ENCODE measurements at regions not wholly inside any gene's neighbourhood (a gene's known extent, or its start where the extent isn't known, plus 50 kb on each side); places are given as distances from the start of the nearest gene placed in this dataset.
A peak's percentile ranks its signal among the peaks of the same experiment; 100 is the strongest.
"Not testable (repeated sequence)": the region's sequence is repeated elsewhere in the genome, so short reads cannot be mapped to it uniquely, and the experiment has no call there.

- no peak for DNase-seq (ENCODE audit: low spot score)
Observed at GRCh38 chr20:48139262-48140041, 354.2 kb upstream of the SULF2 start.

- no peak for DNase-seq (ENCODE audit: low spot score)
Observed at GRCh38 chr20:48132834-48133233, 347.6 kb upstream of the SULF2 start.

DNA sequence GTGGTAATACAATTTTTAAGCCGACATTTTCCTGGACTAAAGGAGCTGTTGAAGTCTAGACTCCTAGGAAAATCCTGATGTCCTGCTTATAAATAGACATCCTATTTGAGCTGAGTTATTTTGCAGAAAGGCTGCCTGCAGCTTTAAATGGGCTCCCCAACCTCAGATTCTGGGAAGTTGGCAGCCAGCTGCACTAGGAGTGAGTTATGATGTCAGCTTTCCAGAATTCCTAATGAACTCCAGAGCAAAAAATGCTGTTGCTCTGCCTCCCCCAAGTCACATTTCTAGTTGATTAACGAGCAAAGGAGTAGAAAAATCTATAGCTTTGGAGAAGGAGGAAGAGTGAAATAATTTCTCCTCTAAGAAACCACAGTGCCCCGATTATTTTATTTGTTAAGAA lies 346.3 kb upstream of the SULF2 start:
- no peak for DNase-seq (ENCODE audit: low spot score)

DNA sequence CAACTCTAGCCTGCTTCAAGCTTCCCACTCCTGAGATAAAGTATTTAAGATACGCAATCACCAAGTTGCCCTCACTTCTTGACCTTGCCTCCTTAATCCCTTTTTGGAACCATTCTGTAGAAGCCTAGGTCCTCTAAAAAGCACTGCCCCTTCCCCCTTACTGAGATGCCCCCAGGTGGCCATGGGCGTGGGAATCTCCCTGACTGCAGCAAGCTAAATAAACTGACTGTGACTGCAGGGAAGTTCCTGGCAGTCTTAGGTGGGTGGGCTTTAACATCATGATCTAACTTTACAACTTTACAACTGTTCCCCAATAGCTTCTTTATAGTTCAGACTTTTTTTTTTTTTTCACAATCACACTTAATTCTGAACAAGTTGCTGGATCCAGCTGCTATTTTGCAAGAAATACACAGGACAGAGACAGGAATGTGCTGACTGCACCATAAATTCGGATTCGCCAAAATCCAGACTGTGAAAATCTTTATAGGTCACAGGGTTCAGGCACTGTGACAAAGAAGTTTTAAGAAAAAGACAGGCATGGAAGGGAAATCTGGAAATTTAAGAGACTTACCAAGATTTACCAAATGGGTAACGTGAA lies 344.2 kb upstream of the SULF2 start:
- DNase-seq (ENCODE audit: low spot score) = no peak

DNA sequence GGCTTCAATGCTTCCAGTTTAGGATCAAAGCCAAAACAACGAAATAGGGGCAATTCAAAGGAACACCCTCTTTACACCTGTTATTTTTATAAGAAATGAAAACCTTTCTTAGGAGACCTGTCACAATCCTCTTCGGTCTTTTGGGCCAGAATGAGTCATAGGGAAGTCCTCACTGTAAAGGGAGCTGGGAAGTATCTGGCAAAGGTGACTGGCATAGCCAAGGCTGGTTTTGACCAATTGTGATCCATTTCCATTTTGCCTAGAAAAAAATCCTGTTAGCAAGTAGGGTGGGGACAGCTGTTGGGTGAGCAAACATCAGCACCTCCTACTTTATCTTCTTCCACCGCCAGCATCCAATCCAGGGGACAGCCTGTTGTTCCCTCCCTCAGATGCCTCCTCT lies 343.2 kb upstream of the SULF2 start:
- DNase-seq (ENCODE audit: low spot score) = no peak

GRCh38 chr20:48127964-48128363 lies 342.7 kb upstream of the SULF2 start:
- DNase-seq (ENCODE audit: low spot score) = not testable (repeated sequence)

DNA sequence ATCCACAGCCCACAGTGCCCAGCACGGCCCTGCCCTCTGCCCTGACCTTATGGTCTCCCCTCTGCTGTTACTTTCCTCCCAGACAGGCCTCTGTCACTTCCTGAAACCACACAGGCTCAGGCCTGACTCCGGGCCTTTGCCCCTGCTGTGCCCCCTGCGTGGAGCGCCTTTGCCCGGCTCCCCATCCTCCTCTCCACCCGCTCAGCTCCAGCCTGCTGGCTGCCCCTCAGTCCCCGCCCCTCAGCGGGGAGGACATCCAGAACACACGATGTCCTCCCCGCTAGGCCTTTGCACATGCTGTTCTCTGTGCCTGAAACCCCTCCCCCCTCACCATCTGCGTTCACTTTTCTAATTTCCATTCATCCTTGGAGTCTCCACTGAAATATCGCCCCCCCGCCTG lies 341.9 kb upstream of the SULF2 start:
- DNase-seq (ENCODE audit: low spot score) = not testable (repeated sequence)

GRCh38 chr20:48126227-48126740 lies 341.0 kb upstream of the SULF2 start:
- no peak for DNase-seq (ENCODE audit: low spot score)

DNA sequence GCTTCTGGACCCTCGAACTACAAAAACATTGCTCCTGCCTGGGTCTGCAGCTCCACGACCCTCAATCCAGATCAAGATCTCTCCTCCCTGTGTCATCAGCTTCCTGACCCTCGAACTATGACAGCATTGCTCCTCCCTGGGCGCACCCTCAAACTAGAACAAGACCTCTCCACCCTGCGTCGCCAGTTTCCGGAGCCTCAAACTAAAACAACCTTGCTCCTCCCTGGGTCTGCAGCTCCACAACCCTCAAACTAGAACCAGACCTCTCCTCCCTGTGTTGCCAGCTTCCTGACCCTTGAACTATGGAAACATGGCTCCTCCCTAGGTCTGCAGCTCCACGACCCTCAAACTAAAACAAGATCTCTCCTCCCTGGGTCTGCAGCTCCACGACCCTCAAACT lies 339.7 kb upstream of the SULF2 start:
- DNase-seq (ENCODE audit: low spot score) = no peak

DNA sequence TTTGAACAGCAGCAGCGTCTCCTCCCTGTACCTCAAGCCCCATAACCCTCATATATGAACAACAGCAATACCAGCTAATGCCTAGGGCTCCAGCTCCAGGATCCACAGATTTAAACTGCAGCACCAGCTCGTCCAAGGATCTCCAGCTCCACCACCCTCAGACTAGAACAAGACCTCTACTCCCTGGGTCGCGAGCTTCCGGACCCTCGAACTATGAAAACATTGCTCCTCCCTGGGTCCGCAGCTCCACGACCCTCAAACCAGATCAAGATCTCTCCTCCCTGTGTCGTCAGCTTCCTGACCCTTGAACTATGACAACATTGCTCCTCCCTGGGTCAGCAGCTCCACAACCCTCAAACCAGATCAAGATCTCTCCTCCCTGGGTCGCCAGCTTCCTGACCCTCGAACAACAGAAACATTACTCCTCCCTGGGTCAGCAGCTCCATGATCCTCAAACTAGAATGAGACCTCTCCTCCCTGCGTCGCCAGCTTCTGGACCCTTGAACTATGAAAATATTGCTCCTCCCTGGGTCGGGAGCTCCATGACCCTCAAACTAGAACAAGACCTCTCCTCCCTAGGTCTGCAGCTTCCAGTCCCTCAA lies 339.0 kb upstream of the SULF2 start:
- DNase-seq (ENCODE audit: low spot score) = no peak

DNA sequence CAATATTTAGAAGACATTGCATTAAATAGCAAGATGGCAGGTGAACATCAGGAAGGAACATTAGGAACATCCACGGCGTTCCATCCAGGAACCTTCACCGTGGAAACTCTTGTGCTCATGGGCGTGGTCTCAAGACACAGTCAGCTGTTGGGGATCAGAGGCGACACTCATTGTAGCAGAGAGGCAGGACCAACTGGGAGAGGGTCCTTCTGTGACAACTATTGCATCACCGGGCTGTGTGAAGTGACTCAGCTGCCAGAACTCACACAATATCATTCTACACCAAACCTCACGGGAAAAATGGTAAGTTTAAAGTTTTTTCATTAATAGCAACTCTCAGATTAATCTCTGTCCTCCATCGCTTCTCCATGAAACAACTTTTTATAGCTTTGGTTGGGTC lies 334.8 kb upstream of the SULF2 start:
- DNase-seq (ENCODE audit: low spot score) = no peak

DNA sequence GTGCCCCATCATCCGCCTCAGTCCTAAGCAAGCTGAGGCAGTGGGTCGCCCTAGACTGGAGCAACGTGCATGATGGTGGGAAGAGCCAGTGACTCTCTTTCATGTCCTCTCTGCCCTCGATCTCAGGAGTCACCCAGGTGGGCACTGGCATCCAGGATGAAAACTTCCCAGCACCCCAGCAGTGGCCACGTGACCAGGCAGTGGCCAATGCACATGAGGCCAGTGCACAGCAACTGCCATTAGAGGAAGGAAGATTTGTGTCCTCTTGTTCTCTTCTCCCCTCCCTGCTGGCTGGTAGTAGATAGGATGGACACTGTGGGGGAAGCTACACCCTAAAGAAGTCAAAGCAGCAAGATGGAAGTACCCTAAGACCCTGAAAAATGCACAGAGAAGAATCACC lies 334.1 kb upstream of the SULF2 start:
- DNase-seq (ENCODE audit: low spot score) = not testable (repeated sequence)

DNA sequence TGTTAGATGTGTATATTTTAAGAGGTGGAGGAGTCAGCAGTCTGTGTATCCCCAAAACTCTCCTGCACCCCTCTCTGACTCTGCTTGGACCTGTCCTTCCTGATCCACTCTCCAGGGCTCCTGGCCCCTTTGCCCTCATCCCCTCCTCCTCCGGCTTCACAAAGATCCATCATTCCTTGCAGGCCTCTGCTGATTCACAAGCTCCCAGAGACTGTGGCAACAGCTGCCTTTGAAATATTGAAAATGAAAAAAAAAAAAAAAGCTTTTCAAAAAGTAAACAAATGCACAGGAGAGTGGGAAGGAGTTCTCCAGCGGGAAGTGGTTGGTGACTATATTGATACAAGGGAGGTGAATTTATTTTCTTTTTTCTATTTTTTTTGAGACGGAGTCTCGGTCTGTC lies 330.2 kb upstream of the SULF2 start:
- DNase-seq (ENCODE audit: low spot score) = peak; percentile 16

DNA sequence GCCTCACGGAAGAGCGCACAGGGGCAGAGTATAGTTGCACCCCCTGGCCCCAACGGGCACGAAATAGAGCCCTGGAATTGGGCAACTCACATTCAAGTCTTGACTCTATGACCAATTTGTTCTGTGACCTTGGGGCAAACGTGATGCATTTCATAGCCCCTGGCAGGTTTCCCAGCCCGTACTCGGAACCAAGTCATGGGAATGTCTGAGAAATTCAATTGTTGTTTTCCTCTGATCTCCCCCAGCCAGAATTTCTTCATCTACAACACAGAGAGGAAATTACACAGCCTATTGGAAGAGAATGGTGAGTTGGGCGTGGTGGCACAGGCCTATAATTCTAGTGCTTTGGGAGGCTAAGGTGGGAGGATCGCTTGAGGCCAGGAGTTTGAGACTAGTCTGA lies 322.3 kb upstream of the SULF2 start:
- no peak for DNase-seq (ENCODE audit: low spot score)

GRCh38 chr20:48106428-48106827 lies 321.1 kb upstream of the SULF2 start:
- peak; percentile 39 for DNase-seq (ENCODE audit: low spot score)

DNA sequence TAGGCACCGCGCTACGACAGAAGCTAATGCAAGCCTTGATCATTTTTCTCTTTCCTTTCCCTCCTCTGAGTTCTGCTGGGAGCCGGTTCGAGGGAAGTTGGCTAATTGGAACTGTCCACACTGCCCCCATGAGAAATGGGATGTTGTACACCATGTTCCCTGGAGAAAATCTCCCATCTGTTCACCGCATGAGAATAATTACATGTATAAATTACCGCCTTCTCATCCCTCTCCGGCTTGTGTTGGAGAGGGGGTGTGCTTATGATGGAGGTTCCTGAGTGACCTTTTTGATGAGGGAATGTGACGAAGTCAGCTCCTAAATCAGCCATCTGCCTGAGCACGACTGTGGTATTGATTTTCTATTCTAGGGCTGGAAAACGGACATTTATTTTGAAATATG lies 320.2 kb upstream of the SULF2 start:
- DNase-seq (ENCODE audit: low spot score) = no peak

GRCh38 chr20:48102931-48103660 lies 317.8 kb upstream of the SULF2 start:
- no peak for DNase-seq (ENCODE audit: low spot score)

- no peak for DNase-seq (ENCODE audit: low spot score)
Observed at GRCh38 chr20:48102076-48102787, 317.0 kb upstream of the SULF2 start.

DNA sequence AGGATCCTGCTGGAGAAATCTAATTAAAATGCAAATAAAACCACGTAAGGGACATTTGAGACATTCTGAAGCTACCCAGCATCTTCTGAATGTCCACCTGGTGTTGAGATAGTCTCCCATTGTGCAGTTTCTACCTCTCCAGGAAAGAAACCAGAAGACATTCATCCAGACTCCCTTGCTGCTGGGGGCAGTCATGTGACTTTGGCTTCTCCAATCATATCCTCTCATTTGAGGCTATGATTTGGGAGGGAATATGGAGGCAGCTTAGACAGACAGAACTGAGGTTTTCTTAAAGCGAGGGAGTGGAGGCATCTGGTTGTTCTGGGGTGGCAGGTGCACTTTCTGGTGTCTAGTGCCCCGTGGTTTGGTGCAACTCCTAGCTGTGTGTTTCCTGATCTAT lies 315.2 kb upstream of the SULF2 start:
- DNase-seq (ENCODE audit: low spot score) = peak; percentile 24

GRCh38 chr20:48098866-48099265 lies 313.6 kb upstream of the SULF2 start:
- DNase-seq (ENCODE audit: low spot score) = no peak

DNA sequence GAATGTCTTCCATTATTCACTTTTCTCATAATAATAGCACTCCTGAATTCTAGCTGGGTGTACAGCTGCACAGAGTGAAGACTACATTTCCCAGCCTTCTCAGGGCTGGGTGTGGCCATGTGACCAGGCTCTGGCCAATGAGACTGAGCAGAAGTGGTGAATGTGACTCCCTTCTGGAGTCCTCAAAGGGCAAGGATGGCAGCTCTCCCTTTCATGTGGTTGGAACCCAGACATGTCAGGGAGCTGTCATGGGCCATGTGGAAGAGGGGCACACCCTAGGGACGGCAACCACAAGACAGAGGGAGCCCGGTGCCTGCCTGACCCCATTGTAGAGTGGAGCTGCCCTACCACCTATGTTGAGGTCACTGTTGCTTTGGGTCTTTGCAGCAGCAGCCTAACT lies 312.8 kb upstream of the SULF2 start:
- no peak for DNase-seq (ENCODE audit: low spot score)

Data from mesenteric fat pad (tissue), 1 donor.